Muscle layer of colon (tissue), 2 donors: ENCODE measurements at regions not wholly inside any gene's neighbourhood (a gene's known extent, or its start where the extent isn't known, plus 50 kb on each side); places are given as distances from the start of the nearest gene placed in this dataset.

Experiments
- H3K27ac ChIP-seq: one replicate; pipeline ENCODE4 v1.7.0; 2013; ENCODE audit warnings: low read depth, mild to moderate bottlenecking, low read length, moderate library complexity
- H3K27me3 ChIP-seq, 2 donors: one replicate each; pipeline ENCODE4 v1.7.0; 2013; ENCODE audit warnings: low read length in 2 of 2, mild to moderate bottlenecking in 2 of 2; ENCODE audit not compliant: insufficient read depth in 2 of 2, control insufficient read depth in 1 of 2
- H3K36me3 ChIP-seq: one replicate; pipeline ENCODE4 v1.7.0; 2013; ENCODE audit warnings: mild to moderate bottlenecking, low read length; ENCODE audit not compliant: insufficient read depth
- H3K4me1 ChIP-seq: one replicate; pipeline ENCODE4 v1.7.0; 2013; ENCODE audit warnings: mild to moderate bottlenecking, low read length; ENCODE audit not compliant: insufficient read depth
- H3K4me3 ChIP-seq, 2 donors: one replicate each; pipeline ENCODE4 v1.7.0; 2013; ENCODE audit warnings: low read length in 2 of 2, low read depth in 1 of 2, mild to moderate bottlenecking in 1 of 2, moderate library complexity in 1 of 2
- H3K9ac ChIP-seq: one replicate; pipeline ENCODE4 v1.7.0; 2013; ENCODE audit warnings: low read length
- H3K9me3 ChIP-seq: one replicate; pipeline ENCODE4 v1.7.0; 2013; ENCODE audit warnings: mild to moderate bottlenecking, low read length
- donor health status: abdominal sarcoma.
- donor health status: Adenocarcinoma of cecum.

DNA sequence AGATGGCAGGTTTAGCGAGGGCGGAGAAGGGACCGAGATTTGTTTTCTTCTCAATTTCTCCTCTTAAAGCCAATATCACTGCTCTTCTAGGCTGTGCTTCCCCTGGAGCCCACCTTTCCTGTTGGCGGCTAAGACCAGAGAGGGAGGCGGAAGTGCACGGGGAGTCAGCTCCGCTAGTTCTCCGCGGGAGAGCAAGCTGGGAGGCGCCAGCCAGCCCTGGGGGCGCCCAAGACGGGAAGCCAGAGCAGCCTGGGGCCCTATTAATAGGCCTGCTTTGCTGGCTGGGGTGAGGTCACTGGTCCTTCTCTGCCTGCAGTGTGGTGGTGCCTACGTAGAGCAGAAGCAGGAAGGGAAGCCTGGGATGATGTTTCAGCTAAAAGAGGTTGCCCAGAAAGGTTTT is 61.6 kb downstream of the LSM5 start:
- Histone ChIP-seq H3K36me3 (no peaks in the 10 kb centered on the region), H3K27me3 (peaks cover 13 to 22% of the 10 kb centered on the region in 2 donors), H3K9ac (no peak overlapping the region), H3K4me1 (no peaks in the 10 kb centered on the region), H3K4me3 (no peak overlapping the region), H3K27ac (no peak overlapping the region), H3K9me3 (peaks cover 8% of the 10 kb centered on the region)

DNA sequence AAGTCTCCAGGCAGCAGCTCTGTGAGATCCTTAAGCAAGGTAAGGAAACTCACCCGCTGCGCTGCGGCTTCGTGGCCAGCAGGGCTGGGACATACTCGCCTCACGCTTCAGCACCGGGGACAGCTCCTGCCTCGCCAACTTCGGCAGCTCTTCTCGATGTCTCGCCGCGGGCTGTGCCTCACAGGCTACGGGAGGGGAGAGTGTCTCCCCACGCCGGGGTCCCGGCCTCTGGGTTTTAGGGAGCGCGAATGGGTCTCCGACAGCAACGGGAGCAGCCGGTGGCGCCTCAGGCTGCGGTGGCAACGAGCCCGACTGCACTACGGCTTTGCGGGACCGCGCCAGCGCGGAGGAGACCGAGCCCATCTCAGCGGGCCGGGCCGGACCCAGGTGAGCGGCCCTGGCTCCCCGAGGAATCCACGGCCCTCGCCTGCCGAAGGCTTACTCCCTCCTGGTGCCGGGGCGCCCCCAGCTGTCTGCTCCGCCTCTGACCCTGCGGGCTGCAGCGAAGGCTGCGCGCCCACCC is 62.4 kb downstream of the LSM5 start:
- Histone ChIP-seq H3K9ac (no peak overlapping the region), H3K4me1 (no peaks in the 10 kb centered on the region), H3K9me3 (peaks cover 8% of the 10 kb centered on the region), H3K27ac (no peak overlapping the region), H3K4me3 (no peak overlapping the region), H3K27me3 (peaks cover 13 to 22% of the 10 kb centered on the region in 2 donors), H3K36me3 (no peaks in the 10 kb centered on the region)

DNA sequence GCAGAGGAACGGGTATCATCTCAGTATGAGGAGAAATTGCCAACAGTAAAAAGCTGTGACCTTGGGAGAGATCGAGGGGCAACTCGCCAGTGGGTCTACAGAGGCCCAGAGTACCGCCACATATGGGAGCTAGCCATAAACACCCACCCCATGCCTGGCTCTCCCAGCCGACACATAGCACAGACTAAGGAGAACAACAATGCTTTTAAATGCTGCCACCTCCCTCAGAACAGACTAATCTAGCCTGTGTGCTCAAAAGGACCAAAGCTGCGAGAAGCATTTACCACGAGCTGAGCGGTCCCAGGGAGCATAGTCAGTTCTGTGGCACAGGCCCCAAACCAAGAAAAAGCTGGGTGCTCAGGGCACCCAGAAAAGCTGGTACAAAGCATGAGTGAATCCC is 73.3 kb downstream of the LSM5 start:
- H3K27me3 ChIP-seq, result no peaks in the 10 kb centered on the region
- H3K9me3 ChIP-seq, result no peaks in the 10 kb centered on the region
- no peaks in the 10 kb centered on the region for H3K4me1 ChIP-seq
- no peaks in the 10 kb centered on the region for H3K36me3 ChIP-seq
- no peak overlapping the region for H3K4me3 ChIP-seq
- no peak overlapping the region for H3K9ac ChIP-seq
- H3K27ac ChIP-seq, result no peak overlapping the region

DNA sequence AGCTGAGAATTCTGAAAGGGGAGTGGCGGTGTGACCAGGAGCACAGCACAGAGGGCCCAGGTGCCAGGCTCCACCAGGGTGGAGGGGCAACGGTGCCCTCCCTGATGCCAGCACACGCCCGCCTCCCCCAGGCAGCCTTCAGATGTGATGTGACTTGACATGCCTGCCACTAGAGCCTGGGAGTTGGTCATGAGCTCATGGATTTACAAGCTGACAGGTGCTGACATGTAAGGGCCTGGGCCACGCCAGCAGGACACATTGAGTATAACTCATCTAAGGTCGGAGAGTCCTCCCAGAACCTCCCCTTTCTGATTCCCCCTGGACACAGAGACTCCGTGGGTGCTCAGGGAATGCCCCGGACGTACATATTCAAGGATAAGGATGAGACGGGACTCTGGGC is 74.2 kb downstream of the LSM5 start:
- H3K36me3 ChIP-seq, result no peaks in the 10 kb centered on the region
- H3K4me1 ChIP-seq, result no peaks in the 10 kb centered on the region
- no peak overlapping the region for H3K27ac ChIP-seq
- H3K9me3 ChIP-seq, result no peaks in the 10 kb centered on the region
- H3K27me3 ChIP-seq, result no peaks in the 10 kb centered on the region
- H3K9ac ChIP-seq, result no peak overlapping the region
- no peak overlapping the region for H3K4me3 ChIP-seq

DNA sequence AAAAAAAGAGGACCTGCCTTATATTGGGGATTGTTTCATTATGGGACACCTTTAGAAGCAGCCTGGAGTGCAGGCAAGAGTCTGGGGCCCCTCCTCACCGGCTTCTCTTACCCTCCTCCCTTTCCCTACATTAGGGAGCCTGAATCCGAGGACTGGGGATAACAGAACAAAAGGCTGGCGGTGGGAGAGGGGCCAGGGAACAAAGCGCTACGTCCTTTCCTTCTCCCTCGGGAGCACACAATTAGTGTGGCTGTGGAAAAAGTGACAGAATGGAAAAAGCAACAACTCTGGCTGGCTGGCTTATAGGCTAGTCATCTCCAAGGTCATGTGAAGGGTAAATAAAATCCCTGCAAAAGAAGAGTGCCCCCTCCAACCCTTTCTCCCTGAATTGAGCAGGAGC is 74.7 kb downstream of the LSM5 start:
- H3K4me1 ChIP-seq, result no peaks in the 10 kb centered on the region
- no peak overlapping the region for H3K9ac ChIP-seq
- no peak overlapping the region for H3K4me3 ChIP-seq
- H3K27ac ChIP-seq, result no peak overlapping the region
- no peaks in the 10 kb centered on the region for H3K9me3 ChIP-seq
- no peaks in the 10 kb centered on the region for H3K27me3 ChIP-seq
- no peaks in the 10 kb centered on the region for H3K36me3 ChIP-seq

DNA sequence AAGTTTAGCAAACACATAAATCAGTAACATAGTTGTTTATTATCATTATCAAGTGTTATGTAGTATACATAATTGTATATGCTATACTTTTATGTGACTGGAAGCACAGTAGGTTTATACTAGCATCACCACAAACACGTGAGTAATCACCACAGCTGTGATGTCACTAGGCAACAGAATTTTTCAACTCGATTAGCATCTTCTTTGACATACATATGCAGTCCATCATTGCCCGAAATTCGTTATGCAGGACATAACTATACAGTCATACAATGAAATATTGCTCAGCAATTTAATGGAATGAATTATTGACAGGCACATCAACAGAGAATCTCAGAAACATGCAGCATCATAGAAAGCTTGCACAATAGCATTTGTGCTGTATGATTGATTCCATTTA is 77.7 kb downstream of the LSM5 start:
- no peak overlapping the region for H3K27ac ChIP-seq
- H3K9ac ChIP-seq, result no peak overlapping the region
- H3K4me1 ChIP-seq, result no peaks in the 10 kb centered on the region
- H3K36me3 ChIP-seq, result no peaks in the 10 kb centered on the region
- H3K27me3 ChIP-seq, result no peaks in the 10 kb centered on the region
- H3K4me3 ChIP-seq, result no peak overlapping the region
- no peaks in the 10 kb centered on the region for H3K9me3 ChIP-seq

DNA sequence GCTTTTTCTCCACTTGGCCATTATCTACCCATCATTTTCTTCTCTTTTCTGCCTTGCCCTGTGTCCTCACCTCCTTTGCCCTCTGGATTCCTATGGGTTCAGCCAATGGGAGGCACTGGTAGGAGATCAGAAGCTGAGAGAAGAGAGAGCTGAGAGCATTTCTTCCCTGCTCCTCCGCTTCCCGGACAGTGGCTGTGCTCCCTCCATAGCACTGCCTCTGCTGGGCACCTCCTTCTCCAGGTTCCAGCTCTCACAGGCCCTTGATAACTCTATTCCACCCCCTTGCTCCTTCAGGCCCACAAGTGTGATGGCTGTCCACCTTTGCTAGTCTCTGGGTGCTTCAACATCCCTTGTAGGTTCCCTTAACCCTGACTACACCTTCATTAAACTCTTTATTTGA is 79.6 kb downstream of the LSM5 start:
- H3K27ac ChIP-seq, result no peak overlapping the region

DNA sequence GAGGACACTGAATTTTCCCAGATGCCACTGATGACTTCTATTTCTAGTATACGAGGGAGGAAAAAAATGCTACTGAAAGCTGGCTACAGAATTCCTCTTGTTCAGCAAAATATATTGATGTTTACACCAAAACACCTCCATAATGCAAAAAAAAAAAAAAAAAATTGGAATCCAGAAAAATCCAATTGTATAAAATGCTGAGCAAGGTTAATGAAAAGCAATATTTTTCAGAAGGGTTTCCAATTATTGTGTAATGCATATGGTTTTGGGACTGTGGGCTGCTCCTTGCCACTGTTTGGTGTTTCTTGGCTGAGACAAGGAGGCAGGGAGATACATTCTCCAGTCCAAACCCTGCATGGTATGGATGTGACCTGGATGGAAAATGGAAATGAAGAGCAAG is 83.8 kb downstream of the LSM5 start:
- H3K27me3 ChIP-seq, result no peaks in the 10 kb centered on the region
- H3K36me3 ChIP-seq, result no peaks in the 10 kb centered on the region
- no peaks in the 10 kb centered on the region for H3K4me1 ChIP-seq
- no peak overlapping the region for H3K4me3 ChIP-seq
- no peak overlapping the region for H3K9ac ChIP-seq
- H3K9me3 ChIP-seq, result no peaks in the 10 kb centered on the region
- H3K27ac ChIP-seq, result no peak overlapping the region

More for the DNA sequence above, 79.6 kb downstream of the LSM5 start:
- no peaks in the 10 kb centered on the region for H3K36me3 ChIP-seq
- H3K4me3 ChIP-seq, result no peak overlapping the region
- H3K4me1 ChIP-seq, result no peaks in the 10 kb centered on the region
- H3K27me3 ChIP-seq, result no peaks in the 10 kb centered on the region
- no peak overlapping the region for H3K9ac ChIP-seq
- H3K9me3 ChIP-seq, result no peaks in the 10 kb centered on the region

DNA sequence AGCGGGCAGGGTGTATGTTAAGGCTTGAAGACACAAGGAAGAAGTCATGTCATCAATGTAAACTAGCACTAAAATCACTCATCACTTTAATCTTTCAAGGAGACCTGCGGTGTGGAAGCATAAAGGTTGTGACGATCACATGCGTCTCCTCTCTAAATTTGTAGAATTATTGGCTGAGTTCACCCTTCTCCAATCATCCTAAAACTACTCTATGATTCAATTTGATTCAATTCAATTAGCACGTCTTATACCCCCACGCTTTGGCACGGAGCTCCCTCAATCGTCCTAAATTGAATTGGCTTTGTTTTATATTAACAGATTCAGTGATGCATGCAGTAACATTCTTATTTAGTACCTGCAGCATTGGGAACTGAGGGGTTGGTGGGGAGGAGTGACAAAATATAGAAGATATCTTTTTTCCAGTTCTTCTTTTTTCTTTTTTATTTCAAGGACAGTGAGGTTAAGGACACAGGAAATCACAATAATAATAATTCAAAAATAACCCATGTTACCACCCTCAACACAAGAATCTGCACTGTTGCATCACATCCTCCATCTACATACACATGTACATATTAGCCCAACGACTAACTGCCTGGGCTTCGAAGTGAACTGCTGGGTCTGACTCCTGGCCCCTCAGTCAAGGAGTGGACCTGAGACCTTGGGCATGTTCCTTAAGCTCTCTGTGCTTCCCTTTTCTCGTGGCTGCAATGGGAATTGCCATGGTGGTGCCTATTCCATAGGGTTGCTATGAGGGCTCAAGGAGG is 86.5 kb downstream of the LSM5 start:
- no peak overlapping the region for H3K4me3 ChIP-seq
- H3K9me3 ChIP-seq, result no peaks in the 10 kb centered on the region
- H3K27me3 ChIP-seq, result no peaks in the 10 kb centered on the region
- no peak overlapping the region for H3K9ac ChIP-seq
- H3K36me3 ChIP-seq, result no peaks in the 10 kb centered on the region
- H3K4me1 ChIP-seq, result no peaks in the 10 kb centered on the region
- no peak overlapping the region for H3K27ac ChIP-seq

DNA sequence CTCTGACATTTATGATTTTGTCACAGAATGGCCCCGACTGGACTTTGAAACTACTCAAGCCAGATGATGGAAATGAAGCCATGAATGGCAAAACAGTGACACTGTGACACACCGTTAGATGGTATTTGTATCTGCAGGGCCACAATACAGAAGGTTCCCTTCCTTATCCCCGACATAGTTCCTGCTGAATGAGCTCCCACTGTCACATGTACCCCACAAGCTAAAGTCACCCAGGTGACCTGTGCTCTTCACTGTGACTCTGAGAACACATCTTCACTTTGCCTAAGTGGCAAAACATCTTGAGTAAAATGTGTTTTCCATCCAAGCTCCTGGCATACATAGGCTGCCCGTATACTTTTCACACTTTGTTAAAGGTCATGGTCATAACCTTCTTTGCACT is 89.5 kb downstream of the LSM5 start:
- Histone ChIP-seq H3K4me3 (no peak overlapping the region), H3K9me3 (no peaks in the 10 kb centered on the region), H3K9ac (no peak overlapping the region), H3K36me3 (no peaks in the 10 kb centered on the region), H3K27me3 (no peaks in the 10 kb centered on the region), H3K4me1 (no peaks in the 10 kb centered on the region), H3K27ac (no peak overlapping the region)

DNA sequence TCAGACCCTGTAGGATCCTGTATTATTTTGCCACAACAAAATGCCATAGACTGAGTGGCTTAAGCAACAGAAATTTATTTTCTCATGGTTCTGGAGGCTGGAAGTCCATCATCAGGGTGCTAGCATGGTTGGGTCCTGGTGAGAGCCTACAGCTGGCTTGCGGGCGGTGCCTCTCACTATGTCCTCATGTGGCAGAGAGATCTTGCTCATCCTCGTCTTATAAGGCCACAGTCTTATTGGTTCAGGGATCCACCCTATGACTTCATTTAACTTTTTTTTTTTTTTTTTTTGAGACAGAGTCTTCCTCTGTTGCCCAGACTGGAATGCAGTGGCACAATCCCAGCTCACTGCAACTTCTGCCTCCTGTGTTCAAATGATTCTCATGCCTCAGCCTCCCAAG is 90.9 kb downstream of the LSM5 start:
- Histone ChIP-seq H3K9ac (no peak overlapping the region), H3K4me3 (no peak overlapping the region), H3K4me1 (no peaks in the 10 kb centered on the region), H3K36me3 (no peaks in the 10 kb centered on the region), H3K27ac (no peak overlapping the region), H3K27me3 (no peaks in the 10 kb centered on the region), H3K9me3 (no peaks in the 10 kb centered on the region)

DNA sequence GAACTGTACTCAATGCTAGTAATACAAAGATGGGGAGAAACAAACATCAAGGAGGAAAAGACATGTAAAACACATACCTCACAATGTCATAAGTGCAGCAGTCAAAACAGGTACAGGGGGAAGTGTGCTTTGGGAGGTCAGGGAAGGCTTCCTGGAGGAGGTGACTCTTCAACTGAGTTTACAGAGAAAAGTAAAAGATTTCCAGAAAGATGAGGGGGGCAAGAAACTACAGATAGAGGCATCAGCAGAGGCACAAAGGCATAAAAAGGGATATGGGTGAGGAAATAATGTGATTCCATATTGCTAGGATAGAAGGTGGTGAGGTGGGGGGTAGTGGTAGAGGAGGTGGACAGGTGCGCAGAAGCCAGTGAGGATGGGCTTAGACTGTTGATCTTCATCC is 95.0 kb downstream of the LSM5 start:
- Histone ChIP-seq H3K9me3 (no peaks in the 10 kb centered on the region), H3K27me3 (no peaks in the 10 kb centered on the region), H3K4me1 (no peaks in the 10 kb centered on the region), H3K9ac (no peak overlapping the region), H3K36me3 (no peaks in the 10 kb centered on the region), H3K27ac (no peak overlapping the region), H3K4me3 (no peak overlapping the region)
